COLO668 (cell line): ENCODE measurements at regions not wholly inside any gene's neighbourhood (a gene's known extent, or its start where the extent isn't known, plus 50 kb on each side); places are given as distances from the start of the nearest gene placed in this dataset.

ENCODE experiments used
- DNase-seq: peaks from one replicate; lab custom pipeline; 2025; ENCODE audit not compliant: unreplicated experiment; lab: John Stamatoyannopoulos, UW

DNA sequence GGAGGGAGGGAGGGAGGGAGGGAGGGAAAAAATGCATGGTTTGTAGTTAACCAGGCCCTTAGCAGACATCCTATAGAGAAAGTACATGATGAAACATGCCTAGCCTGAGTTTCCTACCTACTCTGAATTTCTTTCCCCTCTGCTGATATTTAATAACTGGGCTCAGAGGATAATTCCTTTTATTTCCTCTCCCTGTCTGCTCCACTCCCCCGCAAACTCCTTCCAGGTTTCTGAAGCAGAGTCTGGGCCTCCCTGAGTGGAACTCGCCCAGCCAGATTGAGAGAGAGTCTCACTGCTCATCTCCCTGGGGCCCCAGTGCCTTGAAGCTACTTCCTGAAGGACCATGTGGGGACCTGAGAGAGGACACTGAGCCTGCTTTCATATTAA lies 111.9 kb upstream of the SLC44A3 start:
- no peak for DNase-seq

DNA sequence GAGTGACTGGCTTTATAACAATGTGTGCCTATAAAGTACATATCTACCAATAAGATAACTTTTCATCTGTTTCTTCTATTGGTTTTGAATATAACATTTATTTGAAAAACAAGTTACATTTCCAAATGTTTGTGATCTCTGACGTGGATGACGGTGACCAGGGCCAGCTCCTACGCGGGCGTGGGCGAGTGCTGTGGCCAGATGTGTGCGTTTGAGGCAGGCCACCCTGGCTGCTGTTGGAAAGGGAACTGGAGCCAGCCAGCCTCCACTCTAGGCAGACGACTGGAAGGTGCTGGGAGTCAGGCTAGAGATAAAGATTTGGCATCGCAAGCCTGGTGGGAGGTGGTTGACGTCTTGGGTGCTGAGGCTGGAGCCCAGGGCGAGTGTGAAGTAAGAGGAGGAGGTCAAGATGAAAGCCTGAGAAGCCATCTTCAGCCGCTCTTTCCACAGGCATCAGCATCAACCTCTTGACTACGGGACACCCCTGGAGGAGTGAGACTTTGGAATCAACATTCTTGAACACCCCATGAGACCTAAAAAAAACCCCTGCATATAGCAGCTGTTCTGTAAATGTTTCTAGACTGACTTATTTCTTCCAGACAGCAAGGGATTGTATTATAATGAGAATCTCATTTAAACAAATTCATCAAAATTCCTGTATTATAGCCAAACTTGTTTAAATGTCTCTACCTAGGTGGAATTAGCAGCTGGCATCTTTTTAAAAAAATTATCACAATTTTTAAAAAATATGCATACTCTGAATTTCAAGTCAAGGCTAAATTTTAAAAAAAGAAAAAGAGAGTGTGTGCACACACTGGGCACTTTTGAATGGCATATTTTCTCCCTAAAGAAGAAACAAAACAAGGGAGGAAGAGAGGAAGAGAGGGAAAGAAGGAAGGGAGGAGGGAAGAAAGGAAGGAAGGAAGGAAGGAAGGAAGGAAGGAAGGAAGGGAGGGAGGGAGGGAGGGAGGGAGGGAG lies 112.5 kb upstream of the SLC44A3 start:
- DNase-seq = no peak

DNA sequence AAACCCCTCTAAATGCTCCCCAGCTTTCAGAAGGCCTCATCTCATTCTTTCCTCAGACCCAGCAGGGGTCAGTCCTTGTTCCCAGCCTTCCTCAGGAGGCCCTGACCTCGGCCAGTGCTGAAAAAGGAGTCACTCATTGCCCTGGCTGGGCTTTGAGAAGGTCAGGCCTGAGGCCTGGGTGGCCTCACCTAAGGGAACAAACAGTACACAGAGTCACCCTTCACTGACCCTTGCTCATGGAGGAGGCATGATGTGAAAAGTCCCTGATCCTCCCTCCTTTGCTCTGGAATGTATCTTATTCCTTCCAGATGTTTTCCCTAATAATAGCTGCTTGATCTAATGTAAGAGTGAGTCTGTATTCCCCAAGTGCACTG lies 117.7 kb upstream of the SLC44A3 start:
- no peak for DNase-seq

DNA sequence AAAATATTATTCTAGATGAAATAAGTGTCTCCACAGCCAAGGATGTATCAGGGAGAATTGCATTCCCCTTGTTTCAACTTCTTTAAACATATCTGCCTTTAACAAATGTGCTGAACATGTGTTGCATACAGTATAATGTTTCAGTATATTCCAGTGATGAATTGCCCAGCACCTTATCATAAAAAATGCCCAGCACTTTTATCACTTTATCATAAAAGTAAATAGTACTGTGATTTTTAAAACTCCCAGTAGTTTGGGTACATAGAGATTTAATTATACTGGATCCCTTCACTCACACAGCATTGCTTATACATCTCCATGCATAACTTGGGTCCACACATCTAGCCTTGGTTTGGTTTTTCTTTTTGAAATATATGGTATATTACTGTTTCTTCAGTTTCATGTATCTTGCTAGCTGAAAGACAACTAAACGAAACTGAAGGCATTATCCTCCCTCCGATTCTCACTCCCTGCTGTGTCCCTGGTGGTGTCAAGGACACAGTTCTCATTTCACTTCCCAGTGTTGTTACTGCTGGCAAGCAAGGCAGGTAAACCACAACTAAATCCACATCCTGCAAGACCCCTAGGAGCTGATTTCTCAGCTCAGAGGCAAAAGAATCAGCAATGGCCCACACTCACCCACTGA lies 118.2 kb upstream of the SLC44A3 start:
- no peak for DNase-seq

DNA sequence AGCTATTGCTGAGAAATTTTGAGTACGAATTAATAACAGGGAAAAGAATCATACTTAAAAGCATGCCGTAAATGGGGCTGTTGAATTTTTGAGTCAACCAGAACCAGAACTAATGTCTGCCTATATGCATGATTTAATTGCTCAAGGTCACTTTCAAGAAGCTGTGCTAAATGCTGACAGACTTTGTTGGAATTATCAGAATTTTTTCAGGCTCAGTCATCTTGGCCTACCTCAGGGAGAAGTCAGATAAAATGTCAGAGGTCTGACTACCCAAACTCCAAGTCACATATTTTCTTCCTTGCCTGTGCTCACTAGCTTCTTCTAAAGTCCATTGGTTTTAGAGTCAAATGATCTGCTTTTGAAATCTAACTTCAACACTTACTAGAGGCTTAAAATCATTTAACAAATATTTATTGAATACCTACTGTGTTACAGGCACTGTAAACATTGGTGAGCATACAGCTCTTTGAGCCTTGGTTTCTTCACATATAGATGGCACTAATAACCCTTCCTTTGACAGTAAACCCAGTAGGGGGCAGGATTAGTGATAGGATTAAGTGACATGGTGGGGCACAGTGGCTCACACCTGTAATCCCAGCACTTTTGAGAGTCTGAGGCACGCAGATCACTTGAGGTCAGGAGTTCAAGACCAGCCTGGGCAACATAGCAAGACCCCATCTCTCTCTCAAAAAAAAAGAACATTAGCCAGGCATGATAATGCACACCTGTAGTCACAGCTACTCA lies 121.2 kb upstream of the SLC44A3 start:
- DNase-seq = no peak

DNA sequence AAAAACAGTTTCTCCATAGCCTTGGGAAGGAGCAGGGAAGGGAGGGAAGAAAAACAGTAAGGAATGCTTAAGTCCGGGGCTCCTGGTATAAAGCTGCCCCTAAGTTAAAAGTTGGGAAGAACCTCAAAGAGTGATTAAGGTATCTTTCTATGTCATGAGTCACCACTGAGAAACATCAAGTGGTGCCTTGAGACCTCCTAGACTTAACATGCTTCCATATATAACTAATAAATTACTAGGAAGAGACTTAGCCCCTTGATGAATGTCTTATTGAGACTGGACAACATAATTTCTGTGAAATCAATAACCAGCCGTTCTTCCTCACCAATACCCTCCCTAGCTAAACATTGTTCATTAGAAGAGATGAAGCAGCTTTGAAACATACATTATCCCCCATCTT lies 121.8 kb upstream of the SLC44A3 start:
- no peak for DNase-seq

DNA sequence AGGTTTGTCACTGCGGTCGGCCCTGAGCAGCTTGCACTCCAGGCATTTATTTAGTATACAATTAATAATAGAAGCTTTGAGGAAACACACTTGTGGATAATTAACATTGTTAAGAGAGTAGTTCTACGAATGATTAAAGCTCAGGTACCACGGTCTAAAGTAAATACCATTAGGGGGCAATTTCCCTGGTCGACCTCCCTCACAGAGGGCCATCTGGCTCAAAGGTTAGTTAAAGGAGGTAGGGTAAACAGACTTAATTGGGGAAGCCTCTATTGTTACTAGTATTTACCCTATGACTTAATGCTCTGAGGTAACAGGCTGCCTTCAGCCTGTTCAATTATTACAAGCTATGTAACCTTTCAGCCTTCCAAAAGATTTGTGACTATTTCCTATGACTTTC lies 122.3 kb upstream of the SLC44A3 start:
- peak; percentile 77 for DNase-seq

DNA sequence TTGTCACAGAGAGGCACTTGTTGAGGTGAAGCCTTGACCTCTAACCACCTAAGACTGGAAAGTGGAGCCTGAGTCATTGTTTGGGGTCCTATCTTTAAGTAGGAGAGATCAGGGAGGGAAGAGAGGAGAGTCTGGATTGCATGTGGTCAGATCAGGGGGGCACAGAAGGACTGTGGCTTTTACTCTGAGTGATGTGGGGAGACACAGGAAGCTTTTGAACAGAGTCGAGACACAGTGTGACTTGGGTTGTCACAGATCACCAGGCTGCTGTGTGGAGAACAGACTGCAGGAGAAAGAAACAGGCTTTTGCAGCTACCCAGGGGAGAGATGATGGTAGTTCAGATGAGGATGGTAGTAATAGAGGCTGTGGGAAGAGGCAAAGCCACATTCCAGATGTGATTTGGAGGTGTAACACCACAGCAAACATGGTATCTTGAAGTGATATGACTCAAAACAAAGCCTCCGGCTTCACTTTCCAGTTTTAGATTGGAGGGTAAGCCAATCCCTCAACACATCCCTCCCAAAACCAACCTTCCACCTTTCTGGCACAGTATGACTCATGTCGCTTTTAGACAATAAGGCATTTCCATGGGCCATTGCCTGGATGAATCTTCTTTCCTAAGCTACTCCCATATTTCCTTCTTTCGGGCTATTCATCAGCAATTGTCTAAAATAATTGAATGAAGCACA lies 125.8 kb upstream of the SLC44A3 start:
- DNase-seq = no peak

DNA sequence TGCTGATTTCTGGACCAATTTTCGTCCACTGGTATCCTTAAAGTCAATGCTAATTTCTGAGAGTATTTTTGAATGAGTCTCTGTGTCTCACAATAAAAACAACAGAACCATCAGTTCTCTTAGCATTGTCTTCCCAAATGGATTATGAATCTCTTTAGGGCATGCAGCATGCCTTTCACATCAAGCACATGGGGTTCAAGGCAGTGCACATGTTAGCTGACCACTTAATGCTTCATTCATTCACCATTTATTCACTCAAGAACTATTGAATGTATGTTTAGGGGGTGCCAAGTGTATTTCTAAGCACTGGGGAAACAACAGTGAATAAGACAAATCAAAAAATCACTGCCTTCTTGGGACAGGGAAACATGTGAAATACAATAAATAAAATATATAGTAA lies 126.7 kb upstream of the SLC44A3 start:
- no peak for DNase-seq

DNA sequence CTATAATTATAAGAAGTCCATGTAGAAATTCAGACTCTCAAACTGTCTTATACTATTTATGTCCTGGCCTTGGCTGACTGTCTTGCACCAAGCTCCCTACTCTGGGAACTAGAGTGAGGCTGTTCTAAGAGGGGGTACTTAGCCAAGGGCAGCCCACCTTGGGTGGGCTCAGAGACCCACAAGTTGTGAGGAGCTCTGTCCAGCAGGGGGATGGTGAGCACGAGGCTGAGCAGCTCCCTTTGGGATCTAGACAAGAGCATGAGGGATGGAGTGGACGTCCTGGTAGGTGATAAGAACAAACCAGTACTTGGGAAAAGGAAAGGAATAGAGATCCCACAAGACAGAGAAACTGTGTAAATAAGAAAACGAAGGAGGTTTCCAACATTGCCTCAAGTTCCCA lies 127.1 kb upstream of the SLC44A3 start:
- DNase-seq = no peak

DNA sequence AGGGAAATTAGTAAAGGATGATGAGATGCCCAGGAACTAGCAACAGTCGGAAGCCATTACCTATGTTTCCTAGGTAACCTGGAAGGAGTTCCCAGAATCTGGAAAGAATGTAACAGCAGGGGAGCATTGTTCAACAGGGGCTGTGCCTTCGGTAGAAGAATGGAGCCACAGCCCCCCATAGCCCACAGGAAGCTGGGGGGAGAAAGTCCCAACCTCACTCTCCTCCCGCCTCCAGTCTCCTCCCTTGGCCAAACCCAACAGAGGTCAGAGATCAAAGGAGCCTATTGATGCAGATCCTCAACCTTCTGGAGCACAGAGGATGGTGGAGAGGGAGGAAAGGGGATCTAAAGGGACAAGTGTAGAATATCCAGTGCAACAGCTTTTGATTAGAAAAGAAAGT lies 131.5 kb upstream of the SLC44A3 start:
- no peak for DNase-seq

DNA sequence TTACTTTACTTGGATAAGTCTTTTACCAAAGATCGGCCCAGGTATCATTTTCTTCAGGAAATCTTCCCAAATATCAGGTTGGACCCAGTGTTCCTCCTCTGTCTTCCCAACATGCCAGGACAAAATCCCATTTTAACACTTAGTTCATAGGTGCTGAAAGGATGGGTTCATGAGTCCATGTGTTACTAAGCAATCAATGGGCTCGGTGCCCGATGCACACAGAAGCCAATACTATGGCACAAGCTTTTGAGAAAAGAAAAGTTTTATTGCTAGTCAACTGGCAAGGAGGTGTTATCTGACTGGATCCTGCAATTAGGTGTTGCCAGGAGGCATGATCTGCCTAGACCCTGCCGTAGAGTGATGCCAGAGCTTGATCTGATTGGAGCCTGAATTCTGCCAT lies 133.3 kb upstream of the SLC44A3 start:
- no peak for DNase-seq

DNA sequence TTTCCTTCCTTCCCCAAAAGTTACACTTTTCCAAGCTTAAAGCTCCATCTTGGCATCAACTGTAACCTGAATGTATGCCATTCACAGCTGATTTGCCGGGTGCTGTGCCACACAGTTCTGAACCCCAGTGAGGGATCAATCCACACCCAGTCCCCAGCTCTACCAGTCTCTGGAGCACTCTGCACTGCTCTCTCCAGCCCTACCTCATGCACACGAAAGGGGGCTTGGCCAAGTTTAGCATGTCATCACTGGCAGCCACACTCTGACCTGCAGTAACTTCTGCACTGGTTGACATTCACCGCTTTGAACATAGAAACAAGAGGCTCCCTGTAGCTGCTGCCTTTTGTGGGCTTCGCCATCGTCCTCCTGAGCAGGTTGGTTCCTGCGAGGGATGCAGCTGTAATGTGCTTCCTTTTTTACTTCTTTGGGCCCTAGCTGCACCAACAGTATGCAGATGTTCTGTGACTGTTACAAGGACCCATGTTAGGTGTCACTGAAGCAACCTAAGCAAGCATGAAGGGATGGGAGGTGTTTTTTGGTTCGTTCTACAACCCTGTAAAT lies 135.4 kb upstream of the SLC44A3 start:
- no peak for DNase-seq

DNA sequence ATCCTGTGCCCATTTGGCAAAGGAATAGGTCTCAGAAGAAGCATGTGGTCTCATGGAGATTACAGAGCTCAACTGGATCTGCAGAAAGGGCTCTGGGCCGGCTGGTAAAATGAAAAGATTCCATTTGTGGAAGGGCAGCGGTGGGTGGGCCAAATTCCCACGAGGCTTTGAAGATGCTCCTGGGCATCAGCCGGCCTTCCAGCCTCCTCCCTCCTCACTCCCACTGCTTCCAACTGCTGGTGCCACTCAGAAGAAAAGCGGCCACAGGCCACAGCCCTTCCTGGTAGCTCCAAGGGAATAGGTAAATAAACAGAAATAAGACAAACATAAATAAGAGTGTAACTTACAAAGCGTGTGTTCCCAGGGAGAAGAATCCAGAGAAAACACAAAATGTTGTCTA lies 136.3 kb upstream of the SLC44A3 start:
- DNase-seq = no peak

DNA sequence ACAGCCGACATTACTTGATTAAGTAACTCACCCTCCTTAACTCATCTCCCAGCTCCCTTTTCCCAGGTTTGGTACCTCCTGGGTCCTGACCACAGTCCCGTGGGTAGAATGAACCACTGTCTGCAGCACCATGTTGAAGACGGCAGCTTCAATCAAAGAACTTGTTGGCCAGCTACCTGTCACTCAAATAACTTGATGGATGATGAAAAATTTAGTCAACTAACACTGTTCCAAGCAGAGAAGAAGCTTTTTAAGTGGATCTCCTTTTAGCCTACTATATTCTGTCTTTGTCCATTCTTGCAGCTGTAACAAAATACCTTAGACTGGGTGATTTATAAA lies 138.4 kb upstream of the F3 start:
- no peak for DNase-seq

DNA sequence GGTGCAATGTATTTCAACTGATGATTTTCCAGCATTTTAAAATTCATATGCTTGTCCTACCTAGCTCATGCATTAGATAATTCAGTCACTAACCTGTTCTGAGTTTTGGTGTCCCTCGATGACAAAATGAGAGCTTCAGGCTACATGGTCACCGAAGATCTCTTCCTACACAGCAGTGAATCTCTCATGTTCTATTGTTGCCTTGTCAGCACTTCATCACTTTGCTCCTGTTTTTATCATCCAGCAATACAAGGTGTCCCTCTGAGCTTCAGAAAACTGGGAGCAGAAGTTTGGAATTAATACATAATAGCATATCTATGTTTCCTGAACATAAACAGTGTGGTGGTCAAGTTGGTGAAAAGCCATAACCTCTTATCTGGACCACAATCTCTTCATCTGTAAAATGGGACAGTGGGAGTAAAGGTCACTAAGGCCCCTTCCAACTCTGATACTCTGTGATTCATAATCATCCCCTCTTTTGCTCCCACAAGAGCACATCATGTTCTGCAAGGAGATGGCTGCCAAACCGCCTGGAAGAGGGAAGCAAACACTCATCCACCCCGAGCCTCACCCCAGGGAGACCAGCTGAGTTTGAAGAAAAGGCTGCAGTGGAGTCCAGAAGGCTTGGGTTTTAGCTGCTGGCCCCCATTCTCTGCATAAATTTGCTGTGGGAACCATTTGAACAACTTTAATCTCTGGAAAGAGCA lies 137.9 kb upstream of the F3 start:
- no peak for DNase-seq

DNA sequence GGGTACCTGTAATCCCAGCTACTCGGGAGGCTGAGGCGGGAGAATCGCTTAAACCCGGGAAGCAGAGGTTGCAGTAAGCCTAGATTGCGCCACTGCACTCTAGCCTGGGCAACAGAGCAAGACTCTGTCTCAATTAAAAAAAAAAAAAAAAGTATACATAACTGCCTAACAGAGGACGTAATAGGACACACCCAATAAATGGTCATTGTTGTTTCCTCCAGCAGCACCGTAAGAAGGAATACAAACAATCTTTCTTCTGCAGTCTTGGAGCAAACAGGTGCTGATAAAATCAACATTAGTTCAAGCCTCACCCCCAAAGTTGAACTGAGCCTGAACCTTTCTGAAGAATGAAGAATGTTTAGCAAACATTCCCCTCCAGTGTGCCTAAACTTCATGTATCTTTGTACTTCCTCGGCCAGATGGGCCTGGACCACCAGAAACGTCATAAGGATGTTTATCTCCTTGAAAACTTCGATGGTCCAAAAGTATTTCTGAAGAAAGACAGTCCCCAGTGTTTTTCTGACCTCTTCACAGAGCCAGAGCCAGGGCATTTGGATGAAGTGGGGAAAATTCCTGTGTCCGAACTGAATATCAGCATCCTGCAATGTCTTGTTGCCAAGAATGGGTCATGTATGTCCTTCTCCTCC lies 136.8 kb upstream of the F3 start:
- no peak for DNase-seq

DNA sequence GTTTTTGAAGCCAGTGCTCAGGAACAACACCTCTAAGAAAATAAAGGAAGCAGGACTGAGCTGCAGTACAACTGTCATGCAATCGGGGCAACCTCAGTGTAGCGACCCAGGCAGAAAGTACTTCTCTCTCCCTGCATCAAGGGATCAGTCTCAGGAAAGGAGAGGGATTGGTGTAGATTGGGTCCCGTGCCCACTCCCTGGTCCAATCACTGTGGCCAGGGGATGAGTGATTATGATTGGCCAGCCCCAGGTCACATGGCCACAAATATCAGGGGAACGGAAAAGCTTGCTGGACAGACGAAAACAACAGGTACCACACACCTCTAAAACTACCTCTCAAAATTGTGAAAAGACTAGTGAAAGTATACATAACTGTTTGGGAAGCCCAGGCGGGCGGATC lies 136.2 kb upstream of the F3 start:
- no peak for DNase-seq

DNA sequence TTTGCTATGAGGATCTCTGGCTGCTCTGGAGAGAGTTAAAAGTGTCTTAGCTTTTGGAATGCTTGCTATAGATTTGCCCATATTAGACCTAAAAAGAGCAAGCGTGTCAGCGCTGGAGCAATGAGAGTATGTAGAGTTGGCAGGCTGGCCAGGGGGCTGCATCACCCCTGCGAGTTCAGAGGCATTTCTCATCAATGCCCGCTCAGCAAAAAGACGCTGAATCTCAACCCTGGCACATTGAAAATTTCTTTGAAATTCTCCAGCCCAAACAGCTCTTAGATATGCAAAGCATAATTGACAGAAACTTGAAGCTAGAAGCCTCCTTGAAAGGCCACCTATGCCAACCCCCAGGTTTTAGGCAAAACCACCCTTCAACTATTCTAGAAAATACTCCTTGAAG lies 135.5 kb upstream of the F3 start:
- no peak for DNase-seq

DNA sequence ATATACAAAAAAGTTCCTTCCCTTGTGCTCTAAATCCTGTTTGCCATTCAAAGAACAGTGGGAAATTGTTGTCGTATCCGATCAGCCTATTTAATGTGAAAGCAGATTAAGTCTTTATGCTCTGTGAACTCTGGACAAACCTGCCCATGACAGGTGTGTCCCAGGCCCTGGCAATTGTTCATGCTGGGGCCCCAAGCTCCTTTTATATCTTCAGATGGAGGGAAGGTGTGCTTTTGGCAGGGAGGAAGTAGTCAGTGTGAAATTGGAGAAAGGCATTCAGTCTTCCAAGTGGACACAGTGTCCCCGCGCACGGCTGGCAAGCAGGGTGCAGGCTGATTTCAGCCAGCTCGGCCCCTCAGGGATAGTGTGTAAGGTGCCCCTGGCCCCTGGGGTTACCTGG lies 135.1 kb upstream of the F3 start:
- peak; percentile 54 for DNase-seq
